H7 (cell line): ENCODE measurements at regions not wholly inside any gene's neighbourhood (a gene's known extent, or its start where the extent isn't known, plus 50 kb on each side); places are given as distances from the start of the nearest gene placed in this dataset.
A peak's percentile ranks its signal among the peaks of the same experiment; 100 is the strongest.

Experiments
- DNase-seq: peaks from one replicate; pipeline ENCODE4 v3.0.0; 2012
- H3K27me3 ChIP-seq: 2 replicates; pipeline ENCODE4 v1.6.0; 2011; ENCODE audit warnings: mild to moderate bottlenecking, low read length; ENCODE audit not compliant: control insufficient read depth, insufficient read depth
- H3K36me3 ChIP-seq: replicated peaks from 2 replicates; pipeline ENCODE4 v1.5.1; 2011; ENCODE audit warnings: low read length; ENCODE audit not compliant: control insufficient read depth, insufficient read depth
- H3K4me3 ChIP-seq: 2 replicates; pipeline ENCODE4 v1.5.1; 2011; ENCODE audit warnings: low read depth, mild to moderate bottlenecking, control low read depth, low read length, moderate library complexity; ENCODE audit not compliant: insufficient read depth

DNA sequence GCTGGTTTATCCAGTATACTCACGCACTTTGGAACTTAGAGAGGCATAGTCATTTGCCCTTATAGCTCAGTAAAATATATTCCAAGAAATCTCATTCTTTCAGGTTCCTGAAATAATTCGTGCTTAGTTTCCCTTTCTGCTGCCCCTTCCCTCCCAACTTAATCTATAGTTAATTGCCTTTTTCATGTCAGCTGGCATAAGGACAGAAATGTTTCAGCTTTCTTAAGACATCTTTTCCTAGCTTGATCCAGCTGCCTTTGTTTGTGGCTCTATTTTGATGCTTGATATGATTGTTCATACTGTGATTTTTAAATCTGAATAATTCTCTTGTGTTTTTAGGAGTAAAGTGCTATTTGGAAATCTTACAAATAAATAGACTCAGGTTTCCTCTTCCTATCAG is 120.0 kb upstream of the SEL1L start:
- DNase-seq = no peak
- no peaks in the 10 kb centered on the region for H3K36me3 ChIP-seq
- H3K27me3 ChIP-seq = no peaks in the 10 kb centered on the region
- H3K4me3 ChIP-seq = no peak overlapping the region

DNA sequence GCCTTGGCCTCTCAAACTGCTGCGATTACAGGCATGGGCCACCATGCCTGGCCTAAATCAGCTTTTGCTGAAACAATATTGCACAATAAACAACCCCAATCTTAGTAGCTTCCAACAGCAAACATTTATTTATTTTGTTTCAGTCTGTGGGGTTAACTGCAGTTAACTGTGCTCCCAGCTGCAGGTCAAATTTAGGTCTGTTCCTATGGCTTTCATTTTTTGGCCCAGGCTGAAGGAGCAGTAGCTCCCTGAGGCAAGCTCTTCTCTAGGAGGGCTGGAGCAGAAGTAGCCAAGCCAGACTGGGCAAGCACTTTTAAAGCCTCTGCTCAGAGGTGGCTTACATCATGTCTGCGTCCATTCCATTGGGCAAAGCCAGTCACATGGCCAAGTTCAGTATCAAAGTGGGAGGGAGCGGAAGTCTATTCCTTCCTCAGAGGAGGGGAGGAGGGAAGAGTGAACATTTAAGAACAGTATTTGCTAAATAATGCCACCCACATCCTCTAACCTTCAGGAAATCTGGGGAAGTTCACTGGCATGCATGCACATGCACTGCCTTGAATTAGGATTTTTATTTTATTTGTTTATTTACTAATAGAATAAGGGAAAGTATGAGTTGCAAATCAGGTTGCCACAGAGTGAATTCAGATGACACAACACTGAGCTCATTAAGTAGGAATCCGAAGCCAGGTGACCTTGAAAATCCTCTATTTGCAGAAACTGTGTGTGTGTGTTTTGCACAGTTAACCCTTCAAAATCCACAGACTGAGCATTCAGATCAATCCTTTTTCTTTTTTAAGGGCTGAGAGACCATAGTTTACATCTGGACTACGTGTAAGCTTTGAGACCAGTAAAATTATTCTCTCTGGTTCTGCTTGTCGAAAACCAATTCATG is 122.0 kb upstream of the SEL1L start:
- H3K27me3 ChIP-seq = no peaks in the 10 kb centered on the region
- no peak for DNase-seq
- H3K36me3 ChIP-seq = no peaks in the 10 kb centered on the region
- H3K4me3 ChIP-seq = no peak overlapping the region

DNA sequence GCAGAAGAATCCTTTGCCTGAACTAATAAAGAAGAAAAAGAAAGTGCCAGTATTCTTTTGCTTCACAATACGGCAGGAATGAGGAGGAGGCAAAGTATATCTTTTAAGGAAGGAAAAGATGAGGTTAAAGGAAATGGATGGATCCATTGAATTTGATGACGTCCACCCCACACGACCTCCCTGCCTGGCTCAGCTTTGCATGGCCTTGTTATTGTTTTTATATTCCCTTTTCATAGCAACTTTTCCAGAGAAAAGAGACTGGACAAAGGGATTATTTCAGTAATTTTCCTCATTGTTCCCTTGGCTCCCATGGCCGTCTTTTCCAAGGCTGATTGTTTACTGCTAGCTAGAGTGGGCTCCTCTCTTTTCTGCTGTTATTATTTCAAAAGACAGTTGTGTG is 123.2 kb upstream of the SEL1L start:
- H3K4me3 ChIP-seq = no peak overlapping the region
- H3K27me3 ChIP-seq = no peaks in the 10 kb centered on the region

DNA sequence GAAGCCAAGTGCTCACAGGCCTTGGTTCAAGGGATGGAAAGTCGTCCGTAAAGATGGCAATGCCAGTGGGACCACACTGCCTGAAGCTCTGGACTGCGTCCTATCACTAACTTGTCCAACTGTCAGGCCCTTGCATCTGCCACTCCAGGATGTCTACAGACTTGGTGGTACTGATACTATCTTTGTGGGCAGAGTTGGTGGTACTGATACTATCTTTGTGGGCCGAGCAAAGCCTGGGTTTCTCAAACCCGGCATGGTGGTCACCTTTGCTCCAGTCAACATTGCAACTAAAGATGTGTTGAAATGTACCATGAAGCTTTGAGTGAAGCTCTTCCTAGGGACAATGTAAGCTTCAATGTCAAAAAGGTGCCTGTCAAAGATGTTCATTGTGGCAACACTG is 128.4 kb upstream of the SEL1L start:
- Histone ChIP-seq H3K4me3 (no peak overlapping the region), H3K27me3 (no peaks in the 10 kb centered on the region), H3K36me3 (no peaks in the 10 kb centered on the region)
- no peak for DNase-seq

More for the DNA sequence above, 123.2 kb upstream of the SEL1L start:
- H3K36me3 ChIP-seq = no peaks in the 10 kb centered on the region
- no peak for DNase-seq

DNA sequence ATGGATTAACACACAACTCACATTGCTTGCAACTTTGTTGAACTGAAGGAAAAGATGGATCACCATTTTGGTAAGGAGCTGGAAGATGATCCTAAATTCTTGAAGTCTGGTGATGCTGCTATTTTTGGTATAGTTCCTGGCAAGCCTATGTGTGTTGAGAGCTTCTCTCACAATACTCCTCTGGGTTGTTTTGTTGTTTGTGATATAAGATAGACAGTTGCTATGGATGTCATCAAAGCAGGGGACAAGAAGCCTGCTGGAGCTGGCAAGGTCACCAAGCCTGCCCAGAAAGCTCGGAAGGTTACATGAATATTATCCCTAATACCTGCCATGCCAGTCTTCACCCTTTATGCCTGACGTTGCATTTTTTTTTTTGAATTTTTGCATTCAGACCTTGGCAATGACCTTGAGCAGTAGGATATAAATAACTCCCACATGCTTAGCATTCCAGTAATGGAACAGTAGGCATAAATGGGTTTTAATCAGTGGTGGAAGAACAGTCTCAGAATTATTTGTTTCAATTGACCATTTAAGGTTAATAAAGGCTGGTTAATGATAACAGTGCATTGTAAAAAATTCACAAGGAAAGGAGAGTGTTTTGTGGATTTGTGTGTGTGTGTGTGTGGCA is 129.0 kb upstream of the SEL1L start:
- Histone ChIP-seq H3K27me3 (no peaks in the 10 kb centered on the region), H3K36me3 (no peaks in the 10 kb centered on the region), H3K4me3 (no peak overlapping the region)
- no peak for DNase-seq

DNA sequence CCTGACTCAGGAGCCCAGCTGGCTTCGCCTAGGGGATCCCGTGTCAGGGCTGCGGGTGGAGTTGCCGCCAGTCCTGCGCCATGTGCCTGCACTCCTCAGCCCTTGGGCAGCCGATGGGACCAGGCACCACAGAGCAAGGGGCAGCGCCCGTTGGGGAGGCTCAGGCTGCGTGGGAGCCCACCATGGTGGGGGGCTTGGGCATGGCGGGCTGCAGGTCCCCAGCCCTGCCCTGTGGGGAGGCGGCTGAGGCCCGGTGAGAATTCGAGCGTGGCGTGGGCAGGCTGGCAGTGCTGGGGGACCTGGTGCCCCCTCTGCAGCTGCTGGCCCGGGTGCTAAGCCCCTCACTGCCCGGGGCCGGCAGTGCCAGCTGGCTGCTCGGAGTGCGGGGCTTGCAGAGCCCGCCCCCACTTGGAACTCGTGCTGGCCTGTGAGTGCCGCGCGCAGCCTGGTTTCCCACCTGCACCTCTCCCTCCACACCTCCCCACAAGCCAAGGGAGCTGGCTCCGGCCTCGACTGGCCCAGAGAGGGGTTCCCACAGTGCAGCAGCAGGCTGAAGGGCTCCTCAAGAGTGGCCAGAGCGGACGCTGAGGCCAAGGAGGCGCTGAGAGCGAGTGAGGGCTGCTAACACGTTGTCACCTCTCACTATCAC is 135.1 kb upstream of the SEL1L start:
- Histone ChIP-seq H3K4me3 (no peak overlapping the region), H3K27me3 (no peaks in the 10 kb centered on the region; the same call in 1 of the 2 replicates), H3K36me3 (no peaks in the 10 kb centered on the region)
- DNase-seq = no peak

DNA sequence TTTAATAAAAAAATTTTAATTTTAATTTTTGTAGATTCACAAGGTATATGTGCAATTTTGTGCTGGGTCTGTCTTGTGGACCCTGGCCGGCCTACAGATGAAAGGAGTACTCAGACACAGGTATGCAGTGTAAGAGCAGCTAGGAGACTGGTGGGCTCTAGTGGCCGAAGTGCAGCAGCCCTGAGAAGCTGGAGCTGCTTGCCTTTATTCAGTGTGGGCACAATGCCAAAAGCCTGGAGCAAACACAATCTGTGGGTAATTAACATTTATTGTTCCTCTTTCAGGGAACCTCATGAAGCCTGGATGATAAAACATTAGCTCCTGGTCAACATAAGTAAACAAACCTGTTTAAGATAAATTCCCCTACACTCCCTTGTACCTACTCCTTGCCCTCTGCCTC is 135.7 kb upstream of the SEL1L start:
- Histone ChIP-seq H3K36me3 (no peaks in the 10 kb centered on the region), H3K4me3 (no peak overlapping the region), H3K27me3 (no peaks in the 10 kb centered on the region; the same call in 1 of the 2 replicates)
- DNase-seq = no peak

DNA sequence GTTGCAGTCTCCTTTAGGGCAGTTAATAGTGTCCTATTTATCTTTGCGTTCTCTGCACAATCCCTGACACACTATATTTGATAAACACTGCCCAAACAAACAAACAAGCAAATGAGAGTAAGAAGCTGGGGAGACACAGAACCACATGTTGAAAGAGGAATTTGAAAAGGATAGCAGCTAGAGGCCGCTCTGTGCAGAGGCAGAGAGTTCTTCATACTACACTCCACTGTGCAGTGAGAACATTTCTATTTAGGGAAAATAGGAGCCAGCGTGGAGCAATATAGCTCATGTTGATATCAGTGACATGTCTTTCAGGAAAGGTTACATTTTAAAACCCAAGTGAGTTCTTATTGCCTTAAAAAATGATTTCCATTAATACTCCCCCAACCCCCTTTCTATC is 140.3 kb upstream of the SEL1L start:
- no peak for DNase-seq
- no peak overlapping the region for H3K4me3 ChIP-seq
- H3K27me3 ChIP-seq = peaks cover 23% of the 10 kb centered on the region
- no peaks in the 10 kb centered on the region for H3K36me3 ChIP-seq

DNA sequence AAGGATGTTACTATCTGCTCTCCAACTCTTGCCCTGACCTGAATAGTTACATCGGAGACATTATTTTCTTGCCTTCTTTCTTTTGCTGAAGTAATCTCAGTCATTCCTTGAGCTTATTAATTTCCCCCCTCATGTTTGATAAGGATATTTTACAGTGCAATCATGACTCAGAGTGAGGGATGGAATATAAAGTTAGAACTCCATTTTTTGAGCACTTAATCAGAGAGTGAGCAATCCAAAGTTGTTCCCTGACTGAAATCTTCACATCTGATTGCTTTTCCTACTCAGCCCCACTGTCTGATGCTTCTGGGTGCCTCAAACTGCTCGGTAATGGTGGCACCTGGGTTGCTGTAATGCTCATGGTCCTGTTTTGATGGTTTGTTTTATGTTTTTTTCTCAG is 142.7 kb upstream of the SEL1L start:
- DNase-seq = no peak
- Histone ChIP-seq H3K4me3 (no peak overlapping the region), H3K36me3 (no peaks in the 10 kb centered on the region), H3K27me3 (peaks cover 39% of the 10 kb centered on the region)

DNA sequence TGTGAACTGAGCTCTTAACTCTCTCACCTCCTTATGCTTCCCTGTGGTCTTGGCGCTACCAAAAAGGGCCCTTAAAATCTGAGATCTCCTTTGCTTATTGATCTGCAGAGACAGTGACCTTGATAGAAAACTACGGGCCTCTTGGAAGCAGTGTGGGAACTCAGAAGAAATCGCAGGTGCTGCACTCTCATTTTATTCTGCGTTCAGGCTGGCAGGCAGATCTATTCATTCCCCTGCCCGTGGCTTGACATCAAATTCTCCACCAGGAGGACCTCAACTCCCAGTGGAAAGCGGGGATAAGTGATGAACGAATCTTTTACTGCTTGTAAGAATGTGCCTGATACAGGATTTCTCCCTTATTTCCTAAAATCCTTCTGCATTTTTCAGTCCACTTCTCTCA is 143.2 kb upstream of the SEL1L start:
- DNase-seq = no peak
- peaks cover 44% of the 10 kb centered on the region for H3K27me3 ChIP-seq
- no peak overlapping the region for H3K4me3 ChIP-seq
- H3K36me3 ChIP-seq = no peaks in the 10 kb centered on the region

DNA sequence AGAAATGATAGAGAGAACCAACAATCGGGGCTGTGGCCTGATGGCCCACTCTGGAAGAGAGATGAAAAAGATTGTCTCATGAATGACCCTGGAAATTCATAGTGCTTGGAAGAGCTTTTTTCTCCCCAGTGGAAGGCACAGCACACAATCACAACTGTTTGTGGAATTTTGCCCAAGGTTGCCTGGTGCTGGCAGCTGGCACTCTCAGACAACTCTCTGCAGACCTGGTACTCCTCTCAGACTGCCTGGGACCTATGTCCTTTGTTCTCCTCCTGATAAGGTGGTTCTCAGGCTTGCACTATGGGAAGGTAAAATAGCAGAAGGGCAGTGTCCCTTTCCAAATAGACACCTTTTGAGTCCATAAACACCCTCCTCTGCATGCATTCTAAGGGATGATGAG is 144.1 kb upstream of the SEL1L start:
- Histone ChIP-seq H3K36me3 (no peaks in the 10 kb centered on the region), H3K4me3 (no peak overlapping the region), H3K27me3 (peaks cover 49% of the 10 kb centered on the region)
- no peak for DNase-seq

DNA sequence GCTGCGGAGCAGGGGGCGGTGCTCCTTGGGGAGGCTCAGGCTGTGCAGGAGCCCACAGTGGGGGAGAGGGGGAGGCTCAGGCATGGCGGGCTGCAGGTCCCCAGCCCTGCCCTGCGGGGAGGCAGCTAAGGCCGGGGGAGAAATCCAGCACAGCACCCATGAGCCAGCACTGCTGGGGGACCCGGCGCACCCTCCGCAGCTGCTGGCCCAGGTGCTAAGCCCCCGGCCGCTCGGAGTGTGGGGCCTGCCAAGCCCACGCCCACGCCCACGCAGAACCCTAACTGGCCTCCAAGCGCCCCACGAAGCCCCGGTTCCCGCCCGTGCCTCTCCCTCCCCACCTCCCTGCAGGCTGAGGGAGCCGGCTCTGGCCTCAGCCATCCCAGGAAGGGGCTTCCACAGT is 145.6 kb upstream of the SEL1L start:
- DNase-seq = no peak
- H3K4me3 ChIP-seq = no peak overlapping the region
- no peaks in the 10 kb centered on the region for H3K36me3 ChIP-seq
- peaks cover 59% of the 10 kb centered on the region for H3K27me3 ChIP-seq

DNA sequence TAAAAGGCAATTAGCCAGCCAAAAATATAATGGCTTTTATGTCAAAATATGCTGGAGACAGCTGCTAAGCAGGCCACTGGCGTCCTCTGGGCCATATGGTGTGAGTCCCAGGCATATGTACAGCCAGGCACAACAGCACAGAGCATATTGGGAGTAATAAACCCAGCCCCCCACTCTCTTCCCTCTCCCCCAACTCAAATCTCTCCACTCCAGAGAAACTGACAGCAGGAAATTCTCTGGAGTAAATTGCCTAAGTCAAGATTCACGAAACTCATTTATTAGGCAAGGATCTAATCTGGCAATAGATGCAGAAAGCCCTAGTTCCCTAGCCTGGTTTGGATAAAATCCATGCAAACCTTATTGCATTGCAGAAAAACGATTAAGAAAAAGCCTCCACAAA is 147.9 kb upstream of the SEL1L start:
- Histone ChIP-seq H3K36me3 (no peaks in the 10 kb centered on the region), H3K4me3 (no peak overlapping the region), H3K27me3 (peaks cover 59% of the 10 kb centered on the region)
- DNase-seq = no peak

DNA sequence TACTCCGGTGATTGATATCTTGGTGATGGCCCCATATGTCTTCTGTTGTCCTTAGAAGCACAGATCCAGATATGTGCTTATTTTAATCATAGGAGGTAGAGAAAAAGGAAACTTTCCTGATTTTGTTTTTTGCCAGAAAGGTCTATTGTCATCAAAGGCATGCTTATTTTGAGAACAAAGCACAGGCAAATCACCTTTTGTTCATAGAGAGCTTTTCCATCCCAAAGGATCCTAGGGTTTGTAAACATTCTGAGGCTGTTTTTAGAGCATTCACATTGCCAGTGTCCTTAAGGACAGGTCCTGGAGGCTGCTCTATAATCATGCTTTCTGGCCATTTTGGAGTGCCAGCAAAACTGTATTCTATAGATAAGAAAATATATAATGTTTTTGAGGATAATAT is 148.5 kb upstream of the SEL1L start:
- no peaks in the 10 kb centered on the region for H3K36me3 ChIP-seq
- H3K4me3 ChIP-seq = no peak overlapping the region
- H3K27me3 ChIP-seq = peaks cover 53% of the 10 kb centered on the region
- DNase-seq = peak; percentile 41

DNA sequence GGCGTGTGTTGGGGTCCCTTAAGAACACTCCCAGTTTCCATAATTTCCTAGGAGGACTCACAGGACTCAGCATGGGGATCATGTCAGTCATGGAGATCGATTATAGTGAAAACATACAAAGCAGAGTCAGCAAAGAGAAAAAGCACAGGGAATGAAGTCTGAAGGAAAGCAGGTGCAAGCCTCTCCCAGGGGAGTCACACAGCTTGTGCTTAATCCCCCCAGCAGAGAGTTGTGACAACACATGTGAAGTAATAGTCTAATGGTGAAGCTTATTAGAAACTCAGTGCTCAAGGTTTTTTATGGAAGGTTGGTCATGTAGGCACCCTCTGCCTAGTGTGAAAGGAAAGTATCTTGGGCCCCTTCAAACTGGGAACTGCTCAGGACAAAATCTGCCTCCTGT is 149.0 kb upstream of the SEL1L start:
- no peaks in the 10 kb centered on the region for H3K36me3 ChIP-seq
- DNase-seq = no peak
- no peak overlapping the region for H3K4me3 ChIP-seq
- peaks cover 48% of the 10 kb centered on the region for H3K27me3 ChIP-seq
